ENCODE measurements at regions not wholly inside any gene's neighbourhood (a gene's known extent, or its start where the extent isn't known, plus 50 kb on each side); places are given as distances from the start of the nearest gene placed in this dataset.
"Not testable (repeated sequence)": the region's sequence is repeated elsewhere in the genome, so short reads cannot be mapped to it uniquely, and the experiment has no call there.

DNA sequence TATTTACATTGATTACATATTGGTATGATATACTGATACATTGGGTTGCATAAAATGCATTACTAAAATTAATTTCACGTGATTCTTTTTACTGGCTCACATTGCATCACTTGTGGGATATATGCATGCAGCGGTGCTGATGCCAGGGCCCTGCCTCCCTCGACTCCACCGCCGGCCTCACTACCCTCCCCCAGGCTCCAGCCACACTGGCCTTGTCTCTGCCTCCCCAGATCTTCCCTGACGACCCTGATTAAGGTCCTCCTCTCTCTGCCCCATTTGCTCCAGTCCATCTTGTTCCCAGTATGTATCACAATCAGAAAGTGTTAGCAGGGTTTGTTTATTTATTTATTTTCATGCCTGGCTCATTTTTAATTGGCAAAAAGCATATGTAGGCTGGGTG lies 306.8 kb downstream of the FOXL1 start:
- Histone ChIP-seq H3K9me3 (ENCODE audit: control insufficient read depth, insufficient read depth, low read length) (no peaks in the 10 kb centered on the region), H3K4me3 (ENCODE audit: low read length) (no peak overlapping the region), H3K36me3 (ENCODE audit: control insufficient read depth, insufficient read depth, low read length) (no peaks in the 10 kb centered on the region), H3K27ac (ENCODE audit: low read length) (no peak overlapping the region), H3K27me3 (ENCODE audit: control insufficient read depth, insufficient read depth, low read length) (peaks cover 3% of the 10 kb centered on the region), H3K4me1 (ENCODE audit: control insufficient read depth, insufficient read depth, low read length) (no peaks in the 10 kb centered on the region)
- Mint-ChIP-seq H3K4me1 (no peaks in the 10 kb centered on the region), H3K9me3 (peaks cover 0 to 6% of the 10 kb centered on the region in 2 donors), H3K27ac (no peak overlapping the region), H3K27me3 (ENCODE audit: low read depth in 2 of 2) (peaks cover 6 to 21% of the 10 kb centered on the region in 2 donors), H3K36me3 (no peaks in the 10 kb centered on the region), H3K4me3 (no peak overlapping the region)
- intact Hi-C loops (cut with micrococcal nuclease) = no loop called here
- TF ChIP-seq, protein P1, sequence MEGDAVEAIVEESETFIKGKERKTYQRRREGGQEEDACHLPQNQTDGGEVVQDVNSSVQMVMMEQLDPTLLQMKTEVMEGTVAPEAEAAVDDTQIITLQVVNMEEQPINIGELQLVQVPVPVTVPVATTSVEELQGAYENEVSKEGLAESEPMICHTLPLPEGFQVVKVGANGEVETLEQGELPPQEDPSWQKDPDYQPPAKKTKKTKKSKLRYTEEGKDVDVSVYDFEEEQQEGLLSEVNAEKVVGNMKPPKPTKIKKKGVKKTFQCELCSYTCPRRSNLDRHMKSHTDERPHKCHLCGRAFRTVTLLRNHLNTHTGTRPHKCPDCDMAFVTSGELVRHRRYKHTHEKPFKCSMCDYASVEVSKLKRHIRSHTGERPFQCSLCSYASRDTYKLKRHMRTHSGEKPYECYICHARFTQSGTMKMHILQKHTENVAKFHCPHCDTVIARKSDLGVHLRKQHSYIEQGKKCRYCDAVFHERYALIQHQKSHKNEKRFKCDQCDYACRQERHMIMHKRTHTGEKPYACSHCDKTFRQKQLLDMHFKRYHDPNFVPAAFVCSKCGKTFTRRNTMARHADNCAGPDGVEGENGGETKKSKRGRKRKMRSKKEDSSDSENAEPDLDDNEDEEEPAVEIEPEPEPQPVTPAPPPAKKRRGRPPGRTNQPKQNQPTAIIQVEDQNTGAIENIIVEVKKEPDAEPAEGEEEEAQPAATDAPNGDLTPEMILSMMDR (IDR thresholded peaks at IDR 0.05) = no peak
- no peak for ATAC-seq
- WGBS (ENCODE audit: insufficient coverage) = 87% methylated on average over 6 of the region's 6 CpGs
- no peak for DNase-seq

DNA sequence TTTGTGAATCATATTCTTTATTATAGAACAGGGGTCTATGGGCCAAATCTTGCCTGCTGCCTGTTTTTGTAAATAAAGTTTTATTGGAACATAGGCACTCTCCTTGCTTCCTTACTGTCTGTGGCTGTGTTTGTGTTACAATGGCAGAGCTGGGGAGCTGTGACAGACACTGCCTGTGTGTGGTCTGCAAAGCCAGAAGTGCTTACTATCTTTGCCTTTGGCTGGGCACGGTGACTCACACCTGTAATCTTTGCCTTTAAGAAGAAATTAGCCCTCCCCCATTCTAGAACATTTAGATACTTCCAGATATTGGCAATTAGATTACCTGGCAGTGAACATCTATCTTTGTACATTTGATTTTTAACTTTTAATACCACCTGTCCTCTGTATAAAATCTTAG lies 308.3 kb downstream of the FOXL1 start:
- no peaks in the 10 kb centered on the region for H3K27me3 ChIP-seq (ENCODE audit: control insufficient read depth, insufficient read depth, low read length)
- Mint-ChIP-seq H3K36me3 (no peaks in the 10 kb centered on the region), H3K4me3 (no peak overlapping the region), H3K27me3 (ENCODE audit: low read depth in 2 of 2) (peaks cover 0 to 14% of the 10 kb centered on the region in 2 donors), H3K9me3 (peaks cover 0 to 6% of the 10 kb centered on the region in 2 donors), H3K4me1 (no peaks in the 10 kb centered on the region), H3K27ac (no peak overlapping the region)
- no peaks in the 10 kb centered on the region for H3K9me3 ChIP-seq (ENCODE audit: control insufficient read depth, insufficient read depth, low read length)
- intact Hi-C loops (cut with micrococcal nuclease) = no loop called here
- no peak overlapping the region for H3K4me3 ChIP-seq (ENCODE audit: low read length)
- WGBS (ENCODE audit: insufficient coverage) = 82% methylated on average over 1 of the region's 1 CpG
- H3K36me3 ChIP-seq (ENCODE audit: control insufficient read depth, insufficient read depth, low read length) = no peaks in the 10 kb centered on the region
- no peak overlapping the region for H3K27ac ChIP-seq (ENCODE audit: low read length)
- no peaks in the 10 kb centered on the region for H3K4me1 ChIP-seq (ENCODE audit: control insufficient read depth, insufficient read depth, low read length)
- DNase-seq = no peak
- no peak for ATAC-seq
- TF ChIP-seq, protein P1 (IDR thresholded peaks at IDR 0.05) = no peak

DNA sequence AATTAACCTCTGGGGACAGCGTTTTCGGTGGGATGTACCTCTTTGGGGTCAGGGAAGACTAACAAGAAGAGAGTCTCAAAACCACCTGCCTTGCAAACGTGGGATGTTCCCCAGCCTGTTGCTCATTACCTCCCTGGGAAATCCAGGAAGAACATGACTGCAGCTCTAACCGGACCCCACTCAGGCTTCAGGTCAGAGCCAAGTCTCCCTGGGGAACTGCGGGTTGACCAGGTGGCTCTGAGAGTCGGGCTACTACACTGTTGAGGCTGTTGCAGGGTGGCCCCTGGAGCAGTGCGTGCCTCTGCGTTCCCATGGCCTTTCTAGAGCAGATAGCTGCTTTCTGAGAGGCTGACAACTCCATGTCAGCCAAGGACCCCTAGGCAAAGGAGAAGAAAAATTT lies 309.1 kb downstream of the FOXL1 start:
- H3K4me3 ChIP-seq (ENCODE audit: low read length) = no peak overlapping the region
- ATAC-seq = no peak
- no peak for DNase-seq
- TF ChIP-seq, protein P1 (IDR thresholded peaks at IDR 0.05) = no peak
- no peak overlapping the region for H3K27ac Mint-ChIP-seq
- WGBS (ENCODE audit: insufficient coverage) = 84% methylated on average over 8 of the region's 8 CpGs
- intact Hi-C loops (cut with micrococcal nuclease) = no loop called here
- no peak overlapping the region for H3K27ac ChIP-seq (ENCODE audit: low read length)
- H3K4me1 ChIP-seq (ENCODE audit: control insufficient read depth, insufficient read depth, low read length) = no peaks in the 10 kb centered on the region
- H3K4me3 Mint-ChIP-seq = no peak overlapping the region
- peaks cover 0 to 14% of the 10 kb centered on the region in 2 donors for H3K27me3 Mint-ChIP-seq (ENCODE audit: low read depth in 2 of 2)
- H3K36me3 ChIP-seq (ENCODE audit: control insufficient read depth, insufficient read depth, low read length) = no peaks in the 10 kb centered on the region
- H3K9me3 Mint-ChIP-seq = peaks cover 0 to 6% of the 10 kb centered on the region in 2 donors
- H3K36me3 Mint-ChIP-seq = no peaks in the 10 kb centered on the region
- no peaks in the 10 kb centered on the region for H3K9me3 ChIP-seq (ENCODE audit: control insufficient read depth, insufficient read depth, low read length)
- H3K27me3 ChIP-seq (ENCODE audit: control insufficient read depth, insufficient read depth, low read length) = no peaks in the 10 kb centered on the region
- H3K4me1 Mint-ChIP-seq = no peaks in the 10 kb centered on the region

DNA sequence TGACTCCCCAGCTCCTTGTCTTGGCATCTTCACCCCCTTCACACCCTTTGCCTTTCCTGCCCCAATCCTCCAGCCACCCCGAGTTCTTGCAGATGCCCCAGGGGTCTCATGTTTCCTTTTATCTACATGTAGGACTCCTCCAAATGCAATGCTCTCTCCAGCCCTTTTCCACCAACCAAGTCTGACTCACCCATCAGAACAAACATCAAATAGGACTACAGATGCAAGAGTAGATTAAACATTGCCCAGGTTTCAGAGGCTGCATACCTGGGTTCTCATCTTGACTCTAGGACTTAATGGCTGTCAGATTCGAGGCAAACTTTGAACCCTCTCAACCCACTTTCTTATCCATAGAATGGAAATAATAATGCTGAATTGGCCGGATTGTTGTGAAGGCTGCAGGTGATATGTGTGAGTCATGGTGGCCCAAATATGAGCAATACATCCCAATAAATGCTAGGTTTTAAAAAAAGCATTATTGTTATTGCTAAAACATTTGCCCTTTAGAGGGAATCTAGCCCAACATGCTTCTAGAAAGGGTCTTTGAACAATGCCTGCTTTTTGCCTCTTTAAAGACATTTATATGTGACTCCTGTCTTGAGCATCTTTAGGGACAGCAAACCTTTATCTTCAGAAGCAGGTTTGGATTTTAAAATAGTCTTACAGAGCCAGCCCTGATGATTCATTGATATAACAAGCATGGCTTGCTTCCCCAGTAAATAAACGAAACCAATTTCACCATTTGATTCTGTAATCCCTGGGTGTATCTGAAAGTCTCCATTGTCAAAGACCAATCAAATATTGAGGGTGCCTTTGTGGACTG lies 310.1 kb downstream of the FOXL1 start:
- Mint-ChIP-seq H3K36me3 (no peaks in the 10 kb centered on the region), H3K4me3 (no peak overlapping the region), H3K9me3 (peaks cover 0 to 6% of the 10 kb centered on the region in 2 donors), H3K4me1 (no peaks in the 10 kb centered on the region), H3K27me3 (ENCODE audit: low read depth in 2 of 2) (peaks cover 0 to 15% of the 10 kb centered on the region in 2 donors), H3K27ac (no peak overlapping the region)
- Histone ChIP-seq H3K4me3 (ENCODE audit: low read length) (no peak overlapping the region), H3K27me3 (ENCODE audit: control insufficient read depth, insufficient read depth, low read length) (no peaks in the 10 kb centered on the region), H3K4me1 (ENCODE audit: control insufficient read depth, insufficient read depth, low read length) (no peaks in the 10 kb centered on the region), H3K36me3 (ENCODE audit: control insufficient read depth, insufficient read depth, low read length) (no peaks in the 10 kb centered on the region), H3K9me3 (ENCODE audit: control insufficient read depth, insufficient read depth, low read length) (no peaks in the 10 kb centered on the region), H3K27ac (ENCODE audit: low read length) (no peak overlapping the region)
- DNase-seq (no peak), ATAC-seq (no peak)
- intact Hi-C loops (cut with micrococcal nuclease) = no loop called here
- TF ChIP-seq, protein P1 (IDR thresholded peaks at IDR 0.05) = no peak
- 82% methylated on average over 3 of the region's 4 CpGs for WGBS (ENCODE audit: insufficient coverage)

DNA sequence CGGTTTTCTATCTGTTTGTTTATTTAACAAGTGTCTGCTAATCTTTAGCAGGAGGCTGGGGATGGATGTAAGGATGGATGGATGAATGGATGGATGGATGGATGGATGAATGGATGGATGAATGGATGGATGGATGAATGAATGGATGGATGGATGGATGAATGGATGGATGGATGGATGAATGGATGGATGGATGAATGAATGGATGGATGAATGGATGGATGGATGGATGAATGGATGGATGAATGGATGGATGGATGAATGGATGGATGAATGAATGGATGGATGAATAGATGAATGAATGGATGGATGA lies 310.7 kb downstream of the FOXL1 start:
- DNase-seq; H3K4me1 Mint-ChIP-seq; H3K27me3 ChIP-seq (ENCODE audit: control insufficient read depth, insufficient read depth, low read length); H3K27ac ChIP-seq (ENCODE audit: low read length); H3K36me3 Mint-ChIP-seq; ATAC-seq; H3K4me3 ChIP-seq (ENCODE audit: low read length); H3K9me3 Mint-ChIP-seq; H3K9me3 ChIP-seq (ENCODE audit: control insufficient read depth, insufficient read depth, low read length); intact Hi-C loops (cut with micrococcal nuclease); H3K27ac Mint-ChIP-seq; H3K4me3 Mint-ChIP-seq; H3K4me1 ChIP-seq (ENCODE audit: control insufficient read depth, insufficient read depth, low read length); H3K36me3 ChIP-seq (ENCODE audit: control insufficient read depth, insufficient read depth, low read length): not testable (repeated sequence)
- peaks cover 0 to 18% of the 10 kb centered on the region in 2 donors for H3K27me3 Mint-ChIP-seq (ENCODE audit: low read depth in 2 of 2)
- 92% methylated on average over 1 of the region's 1 CpG for WGBS (ENCODE audit: insufficient coverage)

Measured in natural killer cell (primary cell).